Loucy (cell line): ENCODE measurements at regions not wholly inside any gene's neighbourhood (a gene's known extent, or its start where the extent isn't known, plus 50 kb on each side); places are given as distances from the start of the nearest gene placed in this dataset.

Experiments used
- H2AFZ ChIP-seq: fragments of 200-600 bp; sonication (generic); 2 replicates; pipeline ENCODE4 v1.6.0; 2016; ENCODE audit warnings: antibody characterized with exemption, mild to moderate bottlenecking, low read length, moderate library complexity
- H3F3A ChIP-seq: fragments of 200-600 bp; 2 replicates; pipeline ENCODE4 v1.6.0; 2016; ENCODE audit warnings: antibody characterized with exemption, low read depth, mild to moderate bottlenecking
- H3K27me3 ChIP-seq: fragments of 200-600 bp; sonication (generic); 2 replicates; pipeline ENCODE4 v1.6.1; 2014; ENCODE audit warnings: low read length, mild to moderate bottlenecking; ENCODE audit not compliant: insufficient read depth, poor library complexity, severe bottlenecking
- H3K36me3 ChIP-seq: fragments of 200-600 bp; sonication (generic); 2 replicates; pipeline ENCODE4 v1.6.1; 2016; ENCODE audit warnings: low read length; ENCODE audit not compliant: insufficient read depth
- H3K4me1 ChIP-seq: fragments of 200-600 bp; sonication (generic); 2 replicates; pipeline ENCODE4 v1.5.1; 2014; ENCODE audit warnings: low read length, mild to moderate bottlenecking; ENCODE audit not compliant: insufficient read depth, poor library complexity, severe bottlenecking
- H3K4me2 ChIP-seq: fragments of 200-600 bp; sonication (generic); 2 replicates; pipeline ENCODE4 v1.6.0; 2014; ENCODE audit warnings: antibody characterized with exemption, low read length, low read depth, mild to moderate bottlenecking; ENCODE audit not compliant: poor library complexity, severe bottlenecking
- H3K4me3 ChIP-seq: fragments of 200-600 bp; sonication (generic); 2 replicates; pipeline ENCODE4 v1.5.1; 2014; ENCODE audit warnings: low read length, mild to moderate bottlenecking, mixed read lengths; ENCODE audit not compliant: poor library complexity, severe bottlenecking
- H3K79me2 ChIP-seq: fragments of 200-600 bp; sonication (generic); 2 replicates; pipeline ENCODE4 v1.6.1; 2014; ENCODE audit warnings: low read length; ENCODE audit not compliant: insufficient read depth
- H3K9ac ChIP-seq: fragments of 200-600 bp; sonication (generic); 2 replicates; pipeline ENCODE4 v1.6.0; 2014; ENCODE audit warnings: mild to moderate bottlenecking, low read depth, low read length, moderate library complexity; ENCODE audit not compliant: poor library complexity, severe bottlenecking
- H3K9me2 ChIP-seq: fragments of 200-600 bp; sonication (generic); replicated peaks from 2 replicates; pipeline ENCODE4 v1.6.1; 2016; ENCODE audit warnings: low read depth, low read length, mixed read lengths
- H3K9me3 ChIP-seq: fragments of 200-600 bp; sonication (generic); 2 replicates; pipeline ENCODE4 v1.6.1; 2014; ENCODE audit warnings: mild to moderate bottlenecking, antibody characterized with exemption, low read length, low read depth; ENCODE audit not compliant: insufficient read depth
- H4K20me1 ChIP-seq: fragments of 200-600 bp; sonication (generic); 2 replicates; pipeline ENCODE4 v1.6.0; 2014; ENCODE audit warnings: antibody characterized with exemption, low read length, mild to moderate bottlenecking; ENCODE audit not compliant: insufficient read depth, poor library complexity, severe bottlenecking
- CTCF ChIP-seq: fragments of 200-600 bp; sonication (generic); conservative IDR thresholded peaks from 2 replicates; pipeline ENCODE4 v1.5.1; 2014; ENCODE audit warnings: mild to moderate bottlenecking, antibody characterized with exemption, low read length
- EZH2phosphoT487 ChIP-seq: fragments of 200-600 bp; IDR thresholded peaks from 2 replicates; pipeline ENCODE4 v1.6.1; 2018; ENCODE audit warnings: antibody characterized with exemption, mild to moderate bottlenecking, moderate library complexity, borderline replicate concordance

DNA sequence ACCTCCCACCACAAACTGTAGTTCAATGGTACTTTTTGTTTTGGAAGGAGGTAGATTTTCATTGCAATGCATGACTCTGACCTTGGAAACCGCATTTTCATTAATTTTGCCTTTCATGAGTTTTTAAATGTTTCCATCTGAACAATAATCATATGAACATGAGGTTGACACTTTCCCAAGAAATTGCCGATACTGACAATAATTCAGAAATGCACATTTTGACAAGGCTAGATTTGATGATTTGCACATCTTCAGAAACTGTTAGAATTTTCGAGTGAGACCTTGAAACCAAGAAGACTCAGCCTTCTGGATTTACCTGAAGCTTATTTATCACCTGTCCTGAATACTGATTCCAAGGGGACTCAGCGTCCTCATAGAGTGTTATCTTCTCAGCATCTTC is 93.8 kb upstream of the NTRK2 start:
- no peaks in the 10 kb centered on the region for H3K36me3 ChIP-seq
- H3K9me3 ChIP-seq: no peaks in the 10 kb centered on the region
- H3K4me1 ChIP-seq: no peaks in the 10 kb centered on the region
- no peaks in the 10 kb centered on the region for H3F3A ChIP-seq
- H3K27me3 ChIP-seq: no peaks in the 10 kb centered on the region
- no peak overlapping the region for H3K4me2 ChIP-seq
- H3K9ac ChIP-seq: no peak overlapping the region
- no peaks in the 10 kb centered on the region for H3K79me2 ChIP-seq
- no peak overlapping the region for H2AFZ ChIP-seq
- TF ChIP-seq CTCF (no peak), EZH2phosphoT487 (no peak)
- no peak overlapping the region for H3K4me3 ChIP-seq
- no peaks in the 10 kb centered on the region for H4K20me1 ChIP-seq
- no peaks in the 10 kb centered on the region for H3K9me2 ChIP-seq

GRCh38 chr9:84583866-84584265 is 85.7 kb upstream of the NTRK2 start:
- no peaks in the 10 kb centered on the region for H3K27me3 ChIP-seq
- no peaks in the 10 kb centered on the region for H3F3A ChIP-seq
- H3K79me2 ChIP-seq: no peaks in the 10 kb centered on the region
- H3K4me2 ChIP-seq: no peak overlapping the region
- no peak overlapping the region for H3K9ac ChIP-seq
- H3K9me3 ChIP-seq: no peaks in the 10 kb centered on the region
- TF ChIP-seq CTCF (no peak), EZH2phosphoT487 (no peak)
- no peak overlapping the region for H3K4me3 ChIP-seq
- no peak overlapping the region for H2AFZ ChIP-seq
- H4K20me1 ChIP-seq: no peaks in the 10 kb centered on the region
- H3K36me3 ChIP-seq: no peaks in the 10 kb centered on the region
- H3K4me1 ChIP-seq: no peaks in the 10 kb centered on the region
- no peaks in the 10 kb centered on the region for H3K9me2 ChIP-seq

GRCh38 chr9:84586662-84587061 is 82.9 kb upstream of the NTRK2 start:
- Histone ChIP-seq H3K27me3 (no peaks in the 10 kb centered on the region), H3K4me3 (no peak overlapping the region), H3K9ac (no peak overlapping the region), H3K4me2 (no peak overlapping the region), H3K4me1 (no peaks in the 10 kb centered on the region), H3K79me2 (no peaks in the 10 kb centered on the region), H3F3A (no peaks in the 10 kb centered on the region), H2AFZ (no peak overlapping the region), H3K9me2 (0 out of 2 replicates have a peak, but pooled peaks cover 2% of the 10 kb centered on the region), H3K36me3 (no peaks in the 10 kb centered on the region), H3K9me3 (no peaks in the 10 kb centered on the region), H4K20me1 (no peaks in the 10 kb centered on the region)
- TF ChIP-seq EZH2phosphoT487: no peak
- no peak for TF ChIP-seq CTCF
